ENCODE measurements at regions not wholly inside any gene's neighbourhood (a gene's known extent, or its start where the extent isn't known, plus 50 kb on each side); places are given as distances from the start of the nearest gene placed in this dataset.

DNA sequence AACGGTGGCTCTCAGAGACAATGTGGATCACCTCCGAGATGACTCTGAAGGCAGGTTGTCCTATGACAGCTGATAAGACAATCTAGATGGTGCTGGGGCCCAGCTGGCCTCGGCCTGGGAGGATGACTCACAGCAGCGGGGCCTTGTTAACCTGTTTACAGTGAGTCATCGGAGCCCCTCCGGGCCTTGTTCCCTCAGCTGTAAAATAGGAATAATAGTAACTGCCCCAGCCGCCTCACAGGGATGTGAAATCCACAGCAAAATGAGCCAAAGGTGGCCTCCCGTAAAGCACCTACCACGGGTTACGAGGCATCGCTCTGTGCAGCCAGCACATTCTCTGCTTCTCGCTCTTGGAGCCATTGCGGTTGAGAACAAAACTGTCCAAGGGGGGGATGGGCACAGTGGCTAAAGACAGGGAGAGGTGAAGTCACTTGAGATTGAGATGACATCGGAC lies 88.6 kb upstream of the RASGRF1 start:
- no peak for DNase-seq (ENCODE audit: low read depth in 1 of 2, low spot score in 1 of 2)
- in situ Hi-C loops (cut with HindIII; ENCODE audit: low pct_unique_long_range_greater_than_20kb, low sequenced_read_pairs): no loop called here
- no peak for TF ChIP-seq JUND (IDR thresholded peaks at IDR 0.05; ENCODE audit: low read depth)

DNA sequence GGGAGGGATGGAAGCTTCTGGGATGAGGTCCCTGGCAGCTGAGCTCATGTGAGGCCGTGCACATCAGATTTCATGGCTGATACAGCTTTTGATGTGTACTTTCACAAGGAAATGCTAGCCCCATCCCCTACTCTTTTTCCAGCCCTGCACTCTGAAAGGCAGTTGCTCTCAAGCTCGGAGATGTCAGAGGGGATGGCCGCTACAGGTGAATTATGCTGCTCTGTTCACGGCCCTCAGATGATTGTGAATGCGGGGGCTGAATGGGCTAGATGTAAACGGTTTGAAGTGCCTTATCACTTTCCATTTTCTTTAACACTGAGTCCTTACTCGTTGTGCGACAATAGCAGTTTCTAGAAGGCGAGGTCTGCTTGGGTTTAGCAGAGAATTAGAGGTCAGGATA lies 88.0 kb upstream of the RASGRF1 start:
- in situ Hi-C loops (cut with HindIII; ENCODE audit: low pct_unique_long_range_greater_than_20kb, low sequenced_read_pairs): no loop called here
- no peak for TF ChIP-seq JUND (IDR thresholded peaks at IDR 0.05; ENCODE audit: low read depth)
- no peak for DNase-seq (ENCODE audit: low read depth in 1 of 2, low spot score in 1 of 2)

DNA sequence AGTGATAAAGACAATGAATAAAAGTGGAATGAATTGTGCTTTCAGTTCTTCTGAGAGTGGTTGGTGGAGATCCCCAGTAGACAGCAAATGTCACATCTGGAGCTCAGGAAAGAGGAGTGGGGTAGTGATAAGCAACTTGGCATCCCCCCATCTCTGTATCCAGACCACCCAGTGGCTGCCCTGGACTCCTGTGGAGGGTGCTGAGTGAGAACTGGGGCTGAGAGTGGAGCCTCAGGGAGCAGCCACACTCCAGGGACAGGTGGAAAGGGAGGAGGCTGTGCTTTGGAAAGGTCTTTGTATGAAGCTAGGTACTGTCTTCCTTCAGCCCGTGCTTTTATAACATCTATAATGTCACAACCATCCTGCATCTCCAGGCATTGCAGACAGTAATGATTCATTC lies 85.6 kb upstream of the RASGRF1 start:
- in situ Hi-C loops (cut with HindIII; ENCODE audit: low pct_unique_long_range_greater_than_20kb, low sequenced_read_pairs): no loop called here
- no peak for TF ChIP-seq JUND (IDR thresholded peaks at IDR 0.05; ENCODE audit: low read depth)
- DNase-seq (ENCODE audit: low read depth in 1 of 2, low spot score in 1 of 2): no peak

DNA sequence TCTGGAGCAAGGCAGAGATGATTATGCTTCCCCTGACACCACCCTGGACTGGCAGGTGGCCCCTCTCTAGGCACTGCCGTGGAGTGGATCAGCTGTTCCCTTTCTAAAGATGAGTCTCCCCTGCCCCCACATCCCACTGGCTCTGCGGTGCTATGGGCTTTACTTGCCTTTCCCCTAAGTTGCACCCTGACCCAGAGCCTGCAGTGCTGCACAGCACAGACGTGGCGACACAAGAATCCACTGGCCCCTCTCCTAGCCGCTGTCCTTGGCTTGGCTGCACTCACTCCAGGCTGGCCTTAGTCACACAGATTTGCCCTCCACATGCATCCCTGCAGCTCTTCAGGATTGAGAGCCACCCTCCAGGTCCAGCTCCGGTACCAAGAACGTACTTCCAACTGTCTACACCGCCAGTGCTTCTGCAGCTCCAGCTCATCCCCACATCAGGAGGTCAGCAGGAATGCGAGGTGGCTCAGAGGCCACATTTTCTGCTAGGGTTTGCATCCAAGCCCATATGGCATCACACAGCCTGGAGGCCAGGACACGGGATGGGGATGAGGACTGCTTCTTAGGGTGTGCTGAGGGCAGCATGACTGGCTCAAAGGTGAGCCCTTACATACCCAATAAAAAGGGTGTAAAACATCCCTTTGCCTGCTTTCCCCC lies 82.4 kb upstream of the RASGRF1 start:
- no peak for TF ChIP-seq JUND (IDR thresholded peaks at IDR 0.05; ENCODE audit: low read depth)
- in situ Hi-C loops (cut with HindIII; ENCODE audit: low pct_unique_long_range_greater_than_20kb, low sequenced_read_pairs): no loop called here
- DNase-seq (ENCODE audit: low read depth in 1 of 2, low spot score in 1 of 2): no peak

DNA sequence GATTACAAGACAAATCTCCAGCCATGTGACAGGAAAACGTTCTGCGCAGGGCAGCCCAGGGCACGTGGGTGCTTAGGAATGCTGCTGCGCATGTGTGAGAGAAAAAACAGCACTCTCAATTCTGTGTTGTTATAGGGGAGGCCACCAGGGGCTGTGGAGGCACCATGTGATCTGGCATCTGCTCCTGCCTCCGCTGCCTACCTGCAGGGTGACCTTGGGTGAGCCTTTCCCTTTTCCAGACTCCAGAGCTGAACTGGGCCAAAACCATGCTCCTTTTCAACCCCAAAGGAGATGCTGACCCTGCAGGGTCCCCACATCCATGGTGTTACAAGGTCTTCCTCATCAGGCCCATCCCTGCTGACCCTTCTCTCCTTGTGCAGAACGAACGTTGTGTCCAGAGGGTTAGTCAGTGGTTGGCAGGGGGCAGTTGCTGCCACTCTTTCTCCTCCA lies 81.5 kb upstream of the RASGRF1 start:
- no peak for DNase-seq (ENCODE audit: low read depth in 1 of 2, low spot score in 1 of 2)
- in situ Hi-C loops (cut with HindIII; ENCODE audit: low pct_unique_long_range_greater_than_20kb, low sequenced_read_pairs): no loop called here

DNA sequence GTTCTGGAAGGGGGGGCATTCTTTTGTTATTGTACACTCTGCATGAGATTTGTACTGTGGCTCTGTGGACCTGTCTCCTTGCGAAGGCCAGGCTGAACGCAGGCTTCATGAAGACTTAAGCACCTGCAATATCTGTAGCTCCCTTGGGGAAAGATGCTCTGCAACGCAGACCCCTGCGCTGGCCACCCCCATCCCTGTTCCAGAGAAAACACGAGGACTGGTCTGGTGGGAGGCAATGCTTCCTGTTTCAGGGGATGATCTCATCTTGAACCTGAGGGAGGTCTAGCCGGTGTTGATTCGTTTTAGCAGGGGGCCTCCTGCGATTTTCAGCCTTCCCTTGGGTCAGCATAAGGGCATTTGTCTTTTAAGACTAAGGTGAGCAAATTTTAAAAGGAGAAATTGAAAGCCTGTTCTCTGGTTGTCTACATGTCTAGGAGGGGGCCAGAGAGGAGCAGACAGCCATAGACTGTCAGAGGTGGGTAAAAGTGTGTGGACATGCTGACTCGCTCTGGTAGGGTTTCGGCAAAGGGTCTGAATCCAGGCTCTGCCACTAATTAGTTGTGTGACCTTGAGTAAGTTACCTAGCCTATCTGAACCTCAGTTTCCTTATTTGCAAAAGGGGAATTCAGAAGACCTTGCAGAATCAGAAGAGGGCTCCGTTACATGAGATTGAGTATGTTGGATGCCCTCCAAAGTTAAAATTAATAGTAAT lies 80.9 kb upstream of the RASGRF1 start:
- in situ Hi-C loops (cut with HindIII; ENCODE audit: low pct_unique_long_range_greater_than_20kb, low sequenced_read_pairs): no loop called here
- no peak for DNase-seq (ENCODE audit: low read depth in 1 of 2, low spot score in 1 of 2)
- no peak for TF ChIP-seq JUND (IDR thresholded peaks at IDR 0.05; ENCODE audit: low read depth)

More for the DNA sequence above, 81.5 kb upstream of the RASGRF1 start:
- no peak for TF ChIP-seq JUND (IDR thresholded peaks at IDR 0.05; ENCODE audit: low read depth)

DNA sequence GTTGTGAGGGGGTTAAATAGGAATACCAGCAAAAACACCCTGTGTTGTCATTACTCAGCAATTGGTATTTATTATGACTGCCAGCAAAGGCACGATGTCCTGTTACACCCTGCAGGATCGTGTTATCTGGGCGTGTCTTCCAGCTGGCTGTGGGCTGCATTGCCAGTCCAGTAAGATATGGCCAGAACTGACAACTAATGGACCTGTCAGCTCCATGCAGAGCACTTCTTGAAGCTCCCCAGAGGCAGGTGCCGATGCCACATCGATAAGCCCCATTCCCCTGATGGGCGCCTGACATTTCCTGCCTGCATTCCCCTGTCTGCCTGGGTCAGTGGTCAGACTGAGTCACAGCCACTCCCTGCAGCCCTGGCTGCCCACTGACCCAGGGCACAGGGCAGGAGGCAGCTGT lies 79.7 kb upstream of the RASGRF1 start:
- no peak for TF ChIP-seq JUND (IDR thresholded peaks at IDR 0.05; ENCODE audit: low read depth)
- in situ Hi-C loops (cut with HindIII; ENCODE audit: low pct_unique_long_range_greater_than_20kb, low sequenced_read_pairs): no loop called here
- DNase-seq (ENCODE audit: low read depth in 1 of 2, low spot score in 1 of 2): no peak

DNA sequence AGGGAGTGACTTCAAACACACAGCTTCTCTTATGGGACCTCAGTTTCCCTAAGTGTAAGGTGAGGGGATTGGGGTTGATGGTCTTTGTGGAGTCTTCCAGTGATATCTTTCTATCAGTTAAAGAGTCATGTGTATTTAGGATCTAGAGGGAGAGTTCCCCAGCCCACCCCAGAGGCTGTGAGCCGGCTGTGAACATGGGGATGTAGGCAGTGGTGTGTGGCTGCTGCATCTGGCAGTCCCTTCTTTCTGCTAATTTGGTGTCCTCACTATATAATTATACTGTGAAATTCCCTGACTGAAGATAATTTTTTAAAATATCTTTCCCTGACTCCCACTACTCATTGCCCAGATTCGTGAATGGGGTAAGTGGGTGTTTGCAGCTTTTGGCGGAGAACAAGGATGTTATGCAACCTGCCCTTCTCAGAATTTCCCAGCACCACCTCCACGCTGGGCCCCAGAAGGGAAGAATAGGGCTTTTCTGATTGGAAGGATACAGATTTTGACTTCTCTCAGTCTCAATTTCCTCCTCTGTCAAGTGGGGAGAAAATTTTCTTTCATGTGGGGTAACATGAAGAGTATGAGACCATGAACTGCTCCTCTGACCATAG lies 79.0 kb upstream of the RASGRF1 start:
- no peak for DNase-seq (ENCODE audit: low read depth in 1 of 2, low spot score in 1 of 2)
- TF ChIP-seq JUND (IDR thresholded peaks at IDR 0.05; ENCODE audit: low read depth): no peak
- in situ Hi-C loops (cut with HindIII; ENCODE audit: low pct_unique_long_range_greater_than_20kb, low sequenced_read_pairs): no loop called here

DNA sequence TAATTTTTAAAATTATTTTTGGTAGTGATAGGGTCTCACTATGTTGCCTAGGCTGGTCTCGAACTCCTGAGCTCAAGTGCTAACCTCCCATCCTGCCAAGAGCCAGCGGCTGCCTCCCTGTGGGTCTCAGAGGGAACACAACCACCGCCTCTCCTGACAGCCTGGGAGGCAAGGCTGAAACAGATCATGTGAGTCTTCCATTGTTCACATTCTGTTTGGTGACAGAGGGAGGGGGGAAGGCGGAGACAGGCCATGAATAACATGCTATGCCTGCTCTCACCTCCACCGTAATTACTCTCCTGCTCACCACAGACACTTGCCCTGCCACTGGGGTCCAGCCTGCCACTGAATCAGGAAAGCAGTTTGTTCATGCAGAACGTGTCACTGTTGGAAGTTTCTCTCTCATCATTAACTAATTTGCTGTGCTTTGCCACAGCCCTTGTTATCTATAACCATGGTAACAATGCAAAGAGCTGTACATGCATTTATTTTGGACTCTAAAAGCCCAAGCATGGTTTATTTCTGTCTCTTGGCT lies 78.4 kb upstream of the RASGRF1 start:
- peak in 1 of 2 experiments; percentile 76 for DNase-seq (ENCODE audit: low read depth in 1 of 2, low spot score in 1 of 2)
- in situ Hi-C loops (cut with HindIII; ENCODE audit: low pct_unique_long_range_greater_than_20kb, low sequenced_read_pairs): no loop called here

DNA sequence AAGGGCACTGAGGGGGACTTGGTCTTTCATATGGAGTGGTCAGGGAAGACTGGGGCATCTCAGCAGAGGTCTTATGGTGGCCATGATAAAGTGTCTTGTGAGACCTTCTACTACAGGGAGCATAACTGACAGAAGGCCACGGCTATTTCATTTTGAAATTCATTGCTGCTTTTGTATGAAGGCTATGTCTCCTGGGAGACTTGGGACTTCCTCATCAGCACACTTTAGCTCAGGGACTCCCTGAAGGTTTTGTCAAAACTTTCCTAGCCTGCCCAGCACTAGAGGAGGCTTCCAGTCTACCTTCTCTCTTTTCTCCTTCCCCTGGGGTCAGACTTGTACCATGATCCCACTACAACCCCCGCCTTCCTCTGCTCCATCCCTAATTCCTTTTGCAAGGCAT lies 77.2 kb upstream of the RASGRF1 start:
- DNase-seq (ENCODE audit: low read depth in 1 of 2, low spot score in 1 of 2): no peak
- in situ Hi-C loops (cut with HindIII; ENCODE audit: low pct_unique_long_range_greater_than_20kb, low sequenced_read_pairs): no loop called here
- TF ChIP-seq JUND (IDR thresholded peaks at IDR 0.05; ENCODE audit: low read depth): no peak

More for the DNA sequence above, 78.4 kb upstream of the RASGRF1 start:
- TF ChIP-seq JUND (IDR thresholded peaks at IDR 0.05; ENCODE audit: low read depth): no peak

DNA sequence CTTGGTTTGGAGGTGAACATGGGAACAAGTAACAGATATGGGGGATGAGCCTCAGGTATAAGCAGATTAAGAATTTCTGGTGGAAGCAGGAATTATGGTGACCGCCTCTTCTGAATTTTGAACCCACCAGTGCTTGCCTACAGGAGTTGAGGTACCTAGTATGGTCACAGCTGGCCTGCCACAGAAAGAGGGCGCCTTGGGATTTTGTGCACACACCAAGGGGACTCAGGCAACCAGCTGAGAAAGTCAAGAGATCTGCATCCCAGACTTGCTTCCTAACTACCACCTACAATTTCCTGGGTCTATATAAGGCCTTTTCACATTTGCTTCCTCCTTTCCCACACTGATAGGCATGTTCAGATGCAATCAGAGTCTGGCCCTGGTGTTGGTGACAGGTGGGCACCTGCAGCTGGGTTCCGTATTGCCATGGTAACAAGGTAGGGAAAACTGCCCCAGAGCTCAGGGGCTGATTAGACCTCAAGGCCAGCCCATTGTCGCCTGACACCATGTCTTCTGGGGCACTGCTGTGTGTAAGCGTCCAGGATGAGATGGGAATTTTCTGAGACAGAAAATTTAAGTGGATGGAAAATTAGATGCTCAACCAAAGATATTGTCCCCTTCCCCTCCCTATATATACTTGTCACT lies 75.9 kb upstream of the RASGRF1 start:
- TF ChIP-seq JUND (IDR thresholded peaks at IDR 0.05; ENCODE audit: low read depth): no peak
- in situ Hi-C loops (cut with HindIII; ENCODE audit: low pct_unique_long_range_greater_than_20kb, low sequenced_read_pairs): no loop called here
- no peak for DNase-seq (ENCODE audit: low read depth in 1 of 2, low spot score in 1 of 2)

DNA sequence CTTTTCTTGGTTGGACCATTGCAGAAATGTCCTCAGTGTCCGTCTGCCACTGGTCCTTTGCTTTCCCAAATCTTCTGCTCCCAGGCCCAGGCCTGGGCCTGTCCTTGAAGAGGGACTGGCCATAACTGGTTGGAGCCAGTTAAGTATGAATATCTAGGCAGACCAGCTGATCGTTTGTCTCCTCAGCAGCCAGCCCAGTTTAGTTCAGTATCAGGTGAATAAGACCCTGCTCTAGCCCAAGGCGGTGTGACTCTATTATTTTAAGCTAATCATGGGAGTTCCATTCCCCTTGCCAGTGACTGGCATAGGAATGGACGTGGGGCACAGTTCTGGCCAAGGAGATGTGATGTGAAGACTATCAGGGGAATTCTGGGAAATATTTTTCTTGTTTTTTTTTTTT lies 73.9 kb upstream of the RASGRF1 start:
- DNase-seq (ENCODE audit: low read depth in 1 of 2, low spot score in 1 of 2): no peak
- TF ChIP-seq JUND (IDR thresholded peaks at IDR 0.05; ENCODE audit: low read depth): no peak
- in situ Hi-C loops (cut with HindIII; ENCODE audit: low pct_unique_long_range_greater_than_20kb, low sequenced_read_pairs): no loop called here

Measured in T47D (cell line).